ENCODE measurements at regions not wholly inside any gene's neighbourhood (a gene's known extent, or its start where the extent isn't known, plus 50 kb on each side); places are given as distances from the start of the nearest gene placed in this dataset.
"Not testable (repeated sequence)": the region's sequence is repeated elsewhere in the genome, so short reads cannot be mapped to it uniquely, and the experiment has no call there.

- H3K9me3 ChIP-seq = no peaks in the 10 kb centered on the region
- TF ChIP-seq CTCF (IDR thresholded peaks at IDR 0.05) = no peak
- H3K36me3 ChIP-seq (ENCODE audit: insufficient read depth in 1 of 2, low read depth in 1 of 2) = no peaks in the 10 kb centered on the region
- intact Hi-C loops (cut with DNase I) = no loop called here
- DNase-seq (no peak), ATAC-seq (no peak)
- WGBS, 3 donors = 39 to 54% (median 46%) methylated on average over 6 of the region's 6 CpGs
- H3K27ac ChIP-seq = no peak overlapping the region
- no peaks in the 10 kb centered on the region for H3K4me1 ChIP-seq
- no peaks in the 10 kb centered on the region for H3K27me3 ChIP-seq (ENCODE audit: insufficient read depth in 3 of 3, low read length in 2 of 3)
- no peak overlapping the region for H3K4me3 ChIP-seq
Measured at GRCh38 chr7:53485354-53485753, 449.9 kb downstream of the POM121L12 start.

DNA sequence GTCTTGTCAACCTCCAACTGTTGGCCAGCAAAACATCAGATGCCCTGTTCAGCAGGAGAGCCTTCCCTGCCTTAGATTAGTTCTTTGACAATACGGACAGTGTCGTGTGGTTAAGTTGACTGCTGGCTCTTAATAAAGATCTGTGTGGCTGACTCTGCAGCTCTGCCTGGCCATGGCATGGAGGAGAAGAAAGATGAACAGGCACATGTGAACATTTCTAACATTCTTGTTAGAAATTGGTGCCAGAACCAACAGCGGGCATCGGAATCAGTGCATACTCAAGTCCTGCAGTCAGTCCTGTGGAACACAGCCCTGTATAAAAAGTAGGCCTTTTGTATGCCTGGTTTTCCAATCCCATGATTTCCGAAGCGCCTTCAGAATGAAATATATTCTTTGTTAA is 455.6 kb downstream of the POM121L12 start:
- H3K4me3 ChIP-seq = no peak overlapping the region
- no peaks in the 10 kb centered on the region for H3K4me1 ChIP-seq
- intact Hi-C loops (cut with DNase I) = no loop called here
- H3K27me3 ChIP-seq (ENCODE audit: insufficient read depth in 3 of 3, low read length in 2 of 3) = no peaks in the 10 kb centered on the region
- H3K27ac ChIP-seq = no peak overlapping the region
- WGBS, 3 donors = 31 to 48% (median 36%) methylated on average over 6 of the region's 6 CpGs
- TF ChIP-seq CTCF (IDR thresholded peaks at IDR 0.05) = no peak
- DNase-seq (no peak), ATAC-seq (no peak)
- no peaks in the 10 kb centered on the region for H3K9me3 ChIP-seq
- H3K36me3 ChIP-seq (ENCODE audit: insufficient read depth in 1 of 2, low read depth in 1 of 2) = no peaks in the 10 kb centered on the region

DNA sequence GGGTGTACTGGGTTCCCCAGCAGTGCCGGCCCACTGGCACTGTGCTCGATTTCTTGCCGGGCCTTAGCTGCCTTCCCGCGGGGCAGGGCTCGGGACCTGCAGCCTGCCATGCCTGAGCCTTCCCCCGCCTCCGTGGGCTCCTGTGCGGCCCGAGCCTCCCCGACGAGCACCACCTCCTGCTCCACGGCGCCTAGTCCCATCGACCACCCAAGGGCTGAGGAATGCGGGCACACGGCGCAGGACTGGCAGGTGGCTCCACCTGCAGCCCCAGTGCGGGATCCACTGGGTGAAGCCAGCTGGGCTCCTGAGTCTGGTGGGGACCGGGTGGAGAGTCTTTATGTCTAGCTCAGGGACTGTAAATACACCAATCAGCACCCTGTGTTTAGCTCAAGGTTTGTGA is 459.7 kb downstream of the POM121L12 start:
- DNase-seq; intact Hi-C loops (cut with DNase I); H3K9me3 ChIP-seq; ATAC-seq; H3K27me3 ChIP-seq (ENCODE audit: insufficient read depth in 3 of 3, low read length in 2 of 3); H3K27ac ChIP-seq; H3K36me3 ChIP-seq (ENCODE audit: insufficient read depth in 1 of 2, low read depth in 1 of 2); H3K4me3 ChIP-seq; H3K4me1 ChIP-seq: not testable (repeated sequence)
- WGBS, 3 donors = 94 to 96% (median 94%) methylated on average over 18 to 20 of the region's 20 CpGs

GRCh38 chr7:53500076-53500475 is 464.6 kb downstream of the POM121L12 start:
- DNase-seq (no peak), ATAC-seq (no peak)
- TF ChIP-seq CTCF (IDR thresholded peaks at IDR 0.05) = no peak
- intact Hi-C loops (cut with DNase I) = no loop called here
- WGBS, 3 donors = 77 to 97% (median 89%) methylated on average over 1 of the region's 1 CpG
- Histone ChIP-seq H3K36me3 (ENCODE audit: insufficient read depth in 1 of 2, low read depth in 1 of 2) (no peaks in the 10 kb centered on the region), H3K9me3 (no peaks in the 10 kb centered on the region), H3K4me1 (no peaks in the 10 kb centered on the region), H3K27ac (no peak overlapping the region), H3K27me3 (ENCODE audit: insufficient read depth in 3 of 3, low read length in 2 of 3) (no peaks in the 10 kb centered on the region), H3K4me3 (no peak overlapping the region)

DNA sequence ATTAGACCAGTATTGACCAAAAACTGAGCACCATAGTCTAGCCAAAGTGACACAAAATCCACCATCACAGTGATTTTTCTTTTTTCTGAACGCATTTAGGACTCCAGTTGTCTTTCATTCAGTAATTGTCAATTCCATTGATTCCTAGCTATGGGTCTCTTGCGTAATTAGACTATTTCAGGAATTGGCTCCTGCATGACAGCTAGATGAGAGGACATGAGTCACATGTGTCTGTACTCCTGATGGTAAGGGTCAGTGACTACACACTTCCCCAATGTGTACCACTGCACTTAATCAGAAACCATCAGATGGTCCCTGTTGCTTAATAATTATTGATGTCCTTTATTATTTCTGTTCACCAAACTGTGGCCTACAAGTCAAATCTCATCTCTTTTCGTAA is 469.5 kb downstream of the POM121L12 start:
- H3K36me3 ChIP-seq (ENCODE audit: insufficient read depth in 1 of 2, low read depth in 1 of 2) = no peaks in the 10 kb centered on the region
- ATAC-seq (no peak), DNase-seq (no peak)
- no peak overlapping the region for H3K27ac ChIP-seq
- no peaks in the 10 kb centered on the region for H3K27me3 ChIP-seq (ENCODE audit: insufficient read depth in 3 of 3, low read length in 2 of 3)
- intact Hi-C loops (cut with DNase I) = no loop called here
- no peaks in the 10 kb centered on the region for H3K4me1 ChIP-seq
- no peak for TF ChIP-seq CTCF (IDR thresholded peaks at IDR 0.05)
- H3K9me3 ChIP-seq = no peaks in the 10 kb centered on the region
- H3K4me3 ChIP-seq = no peak overlapping the region
- 83 to 85% (median 84%) methylated on average over 3 of the region's 3 CpGs for WGBS, 3 donors
